ENCODE measurements at regions not wholly inside any gene's neighbourhood (a gene's known extent, or its start where the extent isn't known, plus 50 kb on each side); places are given as distances from the start of the nearest gene placed in this dataset.

- POLR2A ChIA-PET, result no interaction called here
Measured at GRCh38 chr4:97153042-97153441, 990.2 kb downstream of the STPG2 start.

More at GRCh38 chr4:97153042-97153441, 990.2 kb downstream of the STPG2 start:
- Histone ChIP-seq H4K20me1 (ENCODE audit: control insufficient read depth, insufficient read depth) (no peaks in the 10 kb centered on the region), H3K4me3 (no peak overlapping the region), H3K4me2 (ENCODE audit: control insufficient read depth, insufficient read depth) (no peak overlapping the region), H3K79me2 (ENCODE audit: control insufficient read depth, insufficient read depth, low read length) (no peaks in the 10 kb centered on the region), H3K27ac (ENCODE audit: control insufficient read depth, insufficient read depth) (no peak overlapping the region), H3K27me3 (replicated peaks in 1 of 2; ENCODE audit: control insufficient read depth in 2 of 2, insufficient read depth in 2 of 2, low read length in 1 of 2) (no peaks in the 10 kb centered on the region), H3K9me3 (replicated peaks; ENCODE audit: control insufficient read depth, insufficient read depth, low read length) (no peaks in the 10 kb centered on the region), H3K9ac (ENCODE audit: control insufficient read depth, insufficient read depth, low read length) (no peak overlapping the region), H3K4me1 (ENCODE audit: control insufficient read depth, insufficient read depth, low read length) (no peaks in the 10 kb centered on the region), H2AFZ (ENCODE audit: control insufficient read depth, low read depth, low read length) (no peak overlapping the region), H3K36me3 (ENCODE audit: control insufficient read depth in 2 of 2, insufficient read depth in 2 of 2, low read length in 1 of 2) (no peaks in the 10 kb centered on the region)
- DNase-seq (ENCODE audit: low read depth, low spot score), result no peak
- SMC1A ChIA-PET (ENCODE audit: uncharacterized antibody, unreplicated experiment), result interaction anchor here (0.7 kb wide), 1 partner anchor 722 kb away, joined by 3 read pairs; no protein-coding TSS in a partner anchor
- TF ChIP-seq GATAD2B (conservative IDR thresholded peaks at IDR 0.05; ENCODE audit: low read depth) (no peak), SMC3 (IDR thresholded peaks at IDR 0.05; ENCODE audit: borderline replicate concordance, low read length) (peak; percentile 24; the same call in 1 of the 2 replicates), POLR2A (IDR thresholded peaks at IDR 0.05; ENCODE audit: low read depth, low read length) (no peak), RAD21 (IDR thresholded peaks at IDR 0.05; ENCODE audit: insufficient read depth, low read depth, low read length) (peak; percentile 35; the same call in 1 of the 2 replicates), CTCF (IDR thresholded peaks at IDR 0.05 in 2 of 3, conservative IDR thresholded peaks at IDR 0.05 in 1 of 3; ENCODE audit: control insufficient read depth in 2 of 3, extremely low read depth in 1 of 3, insufficient read depth in 1 of 3, low read depth in 3 of 3, low read length in 3 of 3) (peak; percentile 8 to 26 (median 11); a peak in 1 of 6 replicates)
- ATAC-seq, result no peak
- RAD21 ChIA-PET (ENCODE audit: unreplicated experiment), result interaction anchor here (0.7 to 1.0 kb wide), 2 partner anchors 10 to 338 kb away, joined by 3 read pairs; no protein-coding TSS in a partner anchor
- intact Hi-C loops (cut with micrococcal nuclease; ENCODE audit: unreplicated experiment), result loop anchor here (10.0 kb wide), 1 partner anchor 1998 kb away; no protein-coding TSS in a partner anchor
- no TSS peak for BruUV-seq (replicated peaks)
- CTCF ChIA-PET, result interaction anchor here (1.1 kb wide), 1 partner anchor 1459 kb away, joined by 3 read pairs; no protein-coding TSS in a partner anchor
- FAIRE-seq, result no peak
- in situ Hi-C loops (cut with MboI), result no loop called here
- 62% methylated on average over 1 of the region's 1 CpG for WGBS (ENCODE audit: insufficient coverage, insufficient replicate concordance, low lambda C conversion rate, missing lambda C conversion rate)

All from GM12878 (cell line).